ENCODE measurements at regions not wholly inside any gene's neighbourhood (a gene's known extent, or its start where the extent isn't known, plus 50 kb on each side); places are given as distances from the start of the nearest gene placed in this dataset.

DNA sequence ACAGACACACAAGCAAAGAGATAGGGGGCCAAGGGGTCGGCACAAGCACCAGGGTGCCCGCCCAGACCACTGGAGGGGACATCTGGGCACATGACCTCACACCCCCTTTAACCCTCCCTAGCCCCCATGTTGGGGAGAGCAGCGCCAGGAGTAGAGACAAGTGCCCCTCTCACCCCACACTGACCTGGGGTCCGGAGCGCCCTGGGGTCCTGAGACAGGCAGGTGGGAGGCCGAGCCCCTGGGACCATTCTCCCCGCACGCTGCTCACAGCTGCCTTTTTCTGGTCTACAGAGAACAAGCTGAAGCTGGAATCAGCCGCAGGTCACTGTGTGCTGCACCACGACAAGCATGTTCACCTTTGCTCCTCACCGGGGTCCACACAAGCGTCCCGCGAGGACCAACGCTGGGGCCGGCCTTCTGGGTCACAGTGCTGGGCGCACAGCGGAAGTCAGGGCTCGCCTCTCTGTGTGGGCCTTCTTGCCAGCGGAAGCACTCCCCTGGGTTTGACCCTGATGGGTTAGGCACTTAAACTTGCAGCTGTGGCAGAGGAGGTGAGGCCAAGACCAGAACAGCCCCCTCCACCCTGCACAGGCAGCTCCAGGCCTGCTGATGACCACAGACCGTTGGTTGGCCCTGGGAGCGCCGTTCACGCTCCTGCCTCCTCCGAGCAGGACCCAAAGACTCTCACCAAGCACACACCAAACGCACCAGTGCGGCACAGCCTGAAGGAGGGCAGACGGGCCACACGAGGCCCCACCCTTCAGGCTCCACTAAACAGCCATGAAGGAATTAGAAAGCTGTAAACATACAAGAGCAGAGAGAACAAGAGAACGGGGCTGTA, 275.3 kb downstream of the EIPR1 start:
- no peaks in the 10 kb centered on the region for H3K4me1 ChIP-seq
- H3K9me3 ChIP-seq: no peaks in the 10 kb centered on the region
- no peak overlapping the region for H3K27ac ChIP-seq
- no peak for TF ChIP-seq POLR2A (IDR thresholded peaks at IDR 0.05)
- TF ChIP-seq, protein P1, sequence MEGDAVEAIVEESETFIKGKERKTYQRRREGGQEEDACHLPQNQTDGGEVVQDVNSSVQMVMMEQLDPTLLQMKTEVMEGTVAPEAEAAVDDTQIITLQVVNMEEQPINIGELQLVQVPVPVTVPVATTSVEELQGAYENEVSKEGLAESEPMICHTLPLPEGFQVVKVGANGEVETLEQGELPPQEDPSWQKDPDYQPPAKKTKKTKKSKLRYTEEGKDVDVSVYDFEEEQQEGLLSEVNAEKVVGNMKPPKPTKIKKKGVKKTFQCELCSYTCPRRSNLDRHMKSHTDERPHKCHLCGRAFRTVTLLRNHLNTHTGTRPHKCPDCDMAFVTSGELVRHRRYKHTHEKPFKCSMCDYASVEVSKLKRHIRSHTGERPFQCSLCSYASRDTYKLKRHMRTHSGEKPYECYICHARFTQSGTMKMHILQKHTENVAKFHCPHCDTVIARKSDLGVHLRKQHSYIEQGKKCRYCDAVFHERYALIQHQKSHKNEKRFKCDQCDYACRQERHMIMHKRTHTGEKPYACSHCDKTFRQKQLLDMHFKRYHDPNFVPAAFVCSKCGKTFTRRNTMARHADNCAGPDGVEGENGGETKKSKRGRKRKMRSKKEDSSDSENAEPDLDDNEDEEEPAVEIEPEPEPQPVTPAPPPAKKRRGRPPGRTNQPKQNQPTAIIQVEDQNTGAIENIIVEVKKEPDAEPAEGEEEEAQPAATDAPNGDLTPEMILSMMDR (IDR thresholded peaks at IDR 0.05): no peak
- whole genome bisulfite sequencing, 2 donors: 75 to 84% methylated on average over 26 to 28 of the region's 30 CpGs
- ATAC-seq: no peak
- intact Hi-C loops (cut with DNase I): no loop called here
- no peak for DNase-seq
- no peaks in the 10 kb centered on the region for H3K36me3 ChIP-seq (replicated peaks in 1 of 2; ENCODE audit: insufficient read depth in 1 of 2, low read depth in 2 of 2)
- no peak overlapping the region for H3K4me3 ChIP-seq
- H3K27me3 ChIP-seq: no peaks in the 10 kb centered on the region

DNA sequence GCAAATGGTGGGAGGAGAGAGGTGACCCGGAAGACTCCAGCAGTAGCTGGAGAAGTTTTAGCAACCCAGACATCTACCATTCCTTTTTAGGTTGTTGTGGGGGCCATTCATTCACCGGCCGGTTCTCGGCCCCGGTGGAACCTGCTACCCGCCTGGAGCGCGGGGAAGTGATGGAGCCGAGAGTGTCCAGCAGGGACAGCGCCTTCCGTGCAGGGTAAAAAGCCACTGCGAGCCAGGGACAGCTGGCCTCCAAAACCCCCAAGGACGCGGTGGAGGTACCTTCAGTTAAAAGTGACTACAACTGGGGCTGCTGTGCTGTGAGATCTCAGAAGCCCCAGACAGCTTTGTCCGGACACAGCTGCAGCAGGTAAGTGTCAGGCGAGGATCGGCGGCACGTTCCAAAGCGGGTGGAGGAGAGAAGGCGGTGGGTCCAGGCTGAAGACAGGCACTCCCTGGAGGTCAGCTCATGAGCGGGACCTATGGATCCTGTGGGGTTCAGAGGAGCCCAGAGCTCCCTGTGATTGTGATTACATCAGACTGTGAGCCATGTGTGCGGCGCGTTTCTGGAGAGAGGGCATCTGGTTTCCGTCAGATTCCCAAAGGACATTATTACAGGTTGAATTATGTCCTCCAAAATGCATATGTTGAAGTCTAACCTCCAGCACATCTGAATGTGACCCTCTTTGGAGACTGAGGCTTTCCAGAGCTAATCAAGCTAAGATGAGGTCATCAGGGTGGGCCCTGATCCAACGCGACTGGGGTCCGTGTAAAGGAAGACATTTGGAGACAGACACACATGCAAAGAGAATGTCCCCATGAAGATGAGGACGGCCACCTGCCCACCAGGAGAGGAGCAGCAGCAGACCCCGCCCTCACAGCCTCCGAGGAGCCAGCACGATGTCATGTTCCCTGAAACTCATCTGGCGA, 276.3 kb downstream of the EIPR1 start:
- Histone ChIP-seq H3K4me3 (no peak overlapping the region), H3K4me1 (no peaks in the 10 kb centered on the region), H3K27ac (no peak overlapping the region), H3K36me3 (replicated peaks in 1 of 2; ENCODE audit: insufficient read depth in 1 of 2, low read depth in 2 of 2) (no peaks in the 10 kb centered on the region), H3K27me3 (no peaks in the 10 kb centered on the region), H3K9me3 (no peaks in the 10 kb centered on the region)
- WGBS, 2 donors: 80 to 81% methylated on average over 31 to 34 of the region's 34 CpGs
- DNase-seq (no peak), ATAC-seq (no peak)
- no peak for TF ChIP-seq POLR2A (IDR thresholded peaks at IDR 0.05)
- TF ChIP-seq, protein P1 (IDR thresholded peaks at IDR 0.05): no peak
- intact Hi-C loops (cut with DNase I): no loop called here

DNA sequence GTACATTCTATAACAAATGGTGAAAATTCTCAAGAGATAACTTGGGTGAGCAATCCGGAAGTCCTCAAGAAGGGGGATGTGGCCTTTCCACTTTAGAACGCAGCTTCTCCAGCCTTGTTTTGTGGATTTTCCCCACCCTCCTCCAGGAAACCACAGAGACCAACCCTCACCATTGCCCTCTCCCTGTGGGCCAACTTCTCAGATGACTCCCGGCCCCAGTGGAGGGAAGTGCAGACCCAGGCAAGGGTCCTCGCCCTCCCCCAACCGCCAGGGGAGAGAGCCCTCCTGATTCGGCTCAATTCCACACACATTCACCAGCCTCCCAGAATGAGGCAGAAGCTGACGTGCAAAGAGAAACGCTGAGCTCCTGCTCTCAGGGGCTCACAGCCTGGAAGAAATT, 277.2 kb downstream of the EIPR1 start:
- DNase-seq (no peak), ATAC-seq (no peak)
- no peaks in the 10 kb centered on the region for H3K36me3 ChIP-seq (replicated peaks in 1 of 2; ENCODE audit: insufficient read depth in 1 of 2, low read depth in 2 of 2)
- no peak overlapping the region for H3K4me3 ChIP-seq
- no peaks in the 10 kb centered on the region for H3K27me3 ChIP-seq
- intact Hi-C loops (cut with DNase I): no loop called here
- no peaks in the 10 kb centered on the region for H3K4me1 ChIP-seq
- no peak overlapping the region for H3K27ac ChIP-seq
- 41 to 73% methylated on average over 7 to 8 of the region's 8 CpGs for WGBS, 2 donors
- H3K9me3 ChIP-seq: no peaks in the 10 kb centered on the region
- TF ChIP-seq, protein P1 (IDR thresholded peaks at IDR 0.05): no peak
- TF ChIP-seq POLR2A (IDR thresholded peaks at IDR 0.05): no peak

DNA sequence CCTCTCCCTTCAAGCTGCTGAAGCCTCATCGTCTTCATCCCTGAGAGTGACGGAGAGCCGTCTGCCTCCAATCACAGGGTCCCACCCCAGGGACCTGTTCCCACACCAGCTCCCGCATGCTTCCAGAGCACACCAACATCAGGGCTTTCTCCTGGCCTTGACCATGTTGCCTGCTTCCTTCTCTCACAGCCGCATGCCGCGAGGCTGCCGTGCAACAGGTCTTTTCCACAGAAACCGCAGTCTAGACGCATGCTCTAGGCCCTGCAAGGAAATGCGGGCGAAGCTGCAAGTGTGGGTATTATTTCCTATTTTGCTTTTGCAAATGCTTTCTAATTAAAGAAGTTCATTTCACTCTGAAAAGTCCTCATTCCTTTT, 277.8 kb downstream of the EIPR1 start:
- H3K4me1 ChIP-seq: no peaks in the 10 kb centered on the region
- H3K27me3 ChIP-seq: no peaks in the 10 kb centered on the region
- no peaks in the 10 kb centered on the region for H3K9me3 ChIP-seq
- DNase-seq (no peak), ATAC-seq (no peak)
- no peaks in the 10 kb centered on the region for H3K36me3 ChIP-seq (replicated peaks in 1 of 2; ENCODE audit: insufficient read depth in 1 of 2, low read depth in 2 of 2)
- H3K27ac ChIP-seq: no peak overlapping the region
- H3K4me3 ChIP-seq: no peak overlapping the region
- no peak for TF ChIP-seq POLR2A (IDR thresholded peaks at IDR 0.05)
- TF ChIP-seq, protein P1 (IDR thresholded peaks at IDR 0.05): no peak
- 81 to 94% methylated on average over 12 of the region's 12 CpGs for WGBS, 2 donors
- intact Hi-C loops (cut with DNase I): no loop called here

Measured in body of pancreas (tissue), 4 donors.